ENCODE measurements at regions not wholly inside any gene's neighbourhood (a gene's known extent, or its start where the extent isn't known, plus 50 kb on each side); places are given as distances from the start of the nearest gene placed in this dataset.

DNA sequence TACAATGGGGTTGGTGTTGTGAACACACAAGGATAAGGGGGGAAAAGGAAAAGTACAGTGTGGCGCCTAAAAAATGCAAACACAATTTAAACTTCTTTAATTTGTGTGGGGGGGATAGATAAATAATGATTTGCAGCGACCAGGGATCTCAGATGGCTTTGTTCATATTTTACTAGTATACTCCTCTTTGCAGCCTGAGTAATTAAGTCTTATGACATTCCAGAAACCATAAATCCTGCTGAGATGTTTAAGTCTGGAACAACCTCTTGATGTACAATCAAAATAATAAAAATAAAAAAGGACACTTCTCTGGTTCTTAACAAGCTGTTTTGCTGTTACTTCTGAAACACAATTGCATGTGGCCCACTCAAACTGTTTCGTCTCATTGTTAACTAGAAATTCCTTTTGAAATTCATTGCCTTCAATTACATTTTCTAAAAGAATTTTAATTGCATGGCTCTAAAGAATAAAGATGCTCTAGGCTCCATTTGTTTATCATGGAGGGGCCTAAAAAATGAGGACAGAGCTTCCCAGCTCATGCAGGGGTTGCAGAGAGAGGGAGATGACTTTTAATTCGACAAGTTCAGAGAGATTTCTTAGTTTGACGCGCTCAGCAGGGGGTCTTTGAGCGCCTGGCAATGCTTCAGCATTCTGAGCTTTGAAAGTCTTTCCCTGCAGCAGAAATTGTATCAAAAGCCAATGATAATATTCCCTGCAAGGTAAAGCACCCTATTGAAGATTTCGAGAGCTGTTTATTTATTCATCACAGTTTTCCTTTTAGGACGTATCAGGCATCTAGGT is 892.4 kb upstream of the TENM3 start:
- TF ChIP-seq GATA1 (IDR thresholded peaks at IDR 0.05; ENCODE audit: low read depth, low read length), result no peak
- no peak for TF ChIP-seq POLR2A (IDR thresholded peaks at IDR 0.05; ENCODE audit: low read length)
- no peak for DNase-seq

GRCh38 chr4:181364504-181364903 is 878.7 kb upstream of the TENM3 start:
- no peak for DNase-seq
- TF ChIP-seq POLR2A (IDR thresholded peaks at IDR 0.05; ENCODE audit: low read length) (no peak), GATA1 (IDR thresholded peaks at IDR 0.05; ENCODE audit: low read depth, low read length) (no peak)

DNA sequence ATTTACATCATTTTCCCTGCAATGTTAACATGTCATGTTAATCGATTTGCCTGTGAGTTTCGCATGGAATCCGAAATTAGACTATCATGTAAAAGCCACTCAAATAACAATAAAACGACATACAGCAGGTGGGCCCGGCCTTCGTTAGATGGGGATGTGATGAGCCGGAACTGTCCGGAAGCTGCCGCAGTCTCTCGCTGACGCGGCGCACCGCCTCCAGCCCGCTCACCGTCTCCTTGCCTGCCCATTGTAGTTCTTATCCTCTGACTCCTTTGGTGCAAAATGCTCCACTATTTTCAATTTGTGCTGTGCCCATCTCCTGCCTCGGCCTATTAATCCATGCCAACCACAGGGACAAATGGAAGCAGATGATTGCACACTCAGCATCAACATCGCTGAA is 877.5 kb upstream of the TENM3 start:
- TF ChIP-seq POLR2A (IDR thresholded peaks at IDR 0.05; ENCODE audit: low read length), result no peak
- no peak for TF ChIP-seq GATA1 (IDR thresholded peaks at IDR 0.05; ENCODE audit: low read depth, low read length)
- DNase-seq, result no peak

DNA sequence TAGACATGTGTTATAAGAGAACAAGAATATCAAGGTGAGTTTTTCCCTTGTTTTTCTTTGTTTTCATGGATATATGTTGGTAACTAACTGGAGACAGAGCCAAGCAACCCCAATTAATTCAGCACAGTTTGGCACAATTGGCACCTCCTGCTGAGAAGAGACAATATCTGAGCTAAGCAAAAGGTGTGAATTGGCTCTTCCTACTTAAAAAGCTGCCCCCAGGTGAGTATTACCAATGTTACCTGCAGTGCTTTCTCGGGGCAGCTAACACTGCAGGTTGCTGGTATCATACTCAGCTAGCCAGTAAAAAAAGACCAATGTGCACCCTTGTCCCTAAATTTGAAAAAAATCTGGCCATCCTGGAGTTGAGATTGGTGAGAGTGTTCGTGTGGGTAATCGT is 871.2 kb upstream of the TENM3 start:
- DNase-seq, result no peak
- no peak for TF ChIP-seq POLR2A (IDR thresholded peaks at IDR 0.05; ENCODE audit: low read length)
- no peak for TF ChIP-seq GATA1 (IDR thresholded peaks at IDR 0.05; ENCODE audit: low read depth, low read length)

- no peak for TF ChIP-seq GATA1 (IDR thresholded peaks at IDR 0.05; ENCODE audit: low read depth, low read length)
- TF ChIP-seq POLR2A (IDR thresholded peaks at IDR 0.05; ENCODE audit: low read length), result no peak
- no peak for DNase-seq
These were observed 867.1 kb upstream of the TENM3 start for GRCh38 chr4:181376058-181376457.

GRCh38 chr4:181388061-181388460 is 855.1 kb upstream of the TENM3 start:
- DNase-seq, result no peak
- TF ChIP-seq GATA1 (IDR thresholded peaks at IDR 0.05; ENCODE audit: low read depth, low read length) (no peak), POLR2A (IDR thresholded peaks at IDR 0.05; ENCODE audit: low read length) (no peak)

- TF ChIP-seq GATA1 (IDR thresholded peaks at IDR 0.05; ENCODE audit: low read depth, low read length), result no peak
- no peak for TF ChIP-seq POLR2A (IDR thresholded peaks at IDR 0.05; ENCODE audit: low read length)
- DNase-seq, result no peak
These were observed 826.2 kb upstream of the TENM3 start for GRCh38 chr4:181416966-181417365.

- no peak for DNase-seq
- TF ChIP-seq POLR2A (IDR thresholded peaks at IDR 0.05; ENCODE audit: low read length), result no peak
- no peak for TF ChIP-seq GATA1 (IDR thresholded peaks at IDR 0.05; ENCODE audit: low read depth, low read length)
These were observed 824.7 kb upstream of the TENM3 start for GRCh38 chr4:181418496-181418895.

DNA sequence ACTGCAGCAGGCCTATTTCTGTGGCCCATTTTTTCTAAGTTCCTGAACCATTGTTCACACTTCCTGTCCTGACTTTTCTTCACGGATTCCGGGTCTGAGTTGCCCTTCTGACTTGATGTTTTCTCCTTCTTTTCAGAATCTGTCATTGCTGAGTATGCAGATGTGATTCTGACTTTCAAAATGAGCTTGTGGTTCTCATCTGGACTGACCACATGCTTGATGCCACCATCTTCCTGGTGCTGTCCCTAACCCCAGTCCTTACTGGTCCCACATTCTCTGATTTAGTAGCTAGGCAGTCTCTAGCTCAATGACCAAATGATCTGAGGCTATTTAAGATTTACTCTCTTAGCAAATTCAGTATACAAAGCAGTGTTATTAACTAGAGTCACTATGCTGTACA is 822.3 kb upstream of the TENM3 start:
- DNase-seq, result no peak
- TF ChIP-seq GATA1 (IDR thresholded peaks at IDR 0.05; ENCODE audit: low read depth, low read length) (no peak), POLR2A (IDR thresholded peaks at IDR 0.05; ENCODE audit: low read length) (no peak)

GRCh38 chr4:181424362-181425016 is 818.7 kb upstream of the TENM3 start:
- DNase-seq, result no peak
- no peak for TF ChIP-seq GATA1 (IDR thresholded peaks at IDR 0.05; ENCODE audit: low read depth, low read length)
- no peak for TF ChIP-seq POLR2A (IDR thresholded peaks at IDR 0.05; ENCODE audit: low read length)

DNA sequence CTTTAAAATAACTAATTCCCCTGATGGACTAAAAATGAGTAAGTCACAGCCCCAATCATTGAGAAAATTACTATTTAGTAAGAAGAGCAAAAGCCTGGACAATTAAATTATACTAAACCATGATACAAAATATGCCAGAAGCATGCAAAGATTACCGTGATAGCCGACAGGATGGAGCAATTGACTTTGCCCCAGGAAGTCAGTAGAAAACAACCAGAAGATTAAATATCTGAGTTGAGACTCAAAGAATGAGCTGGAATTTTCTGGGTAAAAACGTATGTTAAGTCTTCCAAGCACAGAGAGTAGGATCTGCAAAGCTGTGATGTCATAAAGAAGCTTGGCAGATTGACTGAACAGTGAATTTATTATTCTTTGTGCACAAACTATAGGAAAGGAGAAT is 816.1 kb upstream of the TENM3 start:
- no peak for DNase-seq
- TF ChIP-seq POLR2A (IDR thresholded peaks at IDR 0.05; ENCODE audit: low read length) (no peak), GATA1 (IDR thresholded peaks at IDR 0.05; ENCODE audit: low read depth, low read length) (no peak)

DNA sequence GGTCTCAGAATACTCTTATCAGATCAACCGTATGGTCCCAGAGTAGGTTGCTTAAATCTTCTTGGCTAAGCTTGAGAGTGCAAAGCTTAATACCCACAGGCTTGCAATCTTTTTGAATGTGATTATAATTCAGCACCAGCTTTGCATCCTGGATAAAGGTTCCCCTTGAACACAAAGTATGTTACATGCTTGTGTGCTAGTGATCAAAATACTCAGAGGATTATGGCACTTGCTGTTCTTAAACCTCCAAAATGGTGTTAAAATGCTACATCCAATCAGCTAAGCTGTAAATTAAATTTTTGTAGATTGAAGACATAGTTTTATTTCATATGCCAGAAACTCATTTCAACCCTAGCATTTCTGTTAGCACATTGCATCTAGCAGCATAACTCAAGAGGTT is 812.2 kb upstream of the TENM3 start:
- TF ChIP-seq POLR2A (IDR thresholded peaks at IDR 0.05; ENCODE audit: low read length), result no peak
- no peak for TF ChIP-seq GATA1 (IDR thresholded peaks at IDR 0.05; ENCODE audit: low read depth, low read length)
- DNase-seq, result no peak

- no peak for TF ChIP-seq POLR2A (IDR thresholded peaks at IDR 0.05; ENCODE audit: low read length)
- TF ChIP-seq GATA1 (IDR thresholded peaks at IDR 0.05; ENCODE audit: low read depth, low read length), result no peak
- DNase-seq, result no peak
These were observed 811.5 kb upstream of the TENM3 start for GRCh38 chr4:181431661-181432060.

DNA sequence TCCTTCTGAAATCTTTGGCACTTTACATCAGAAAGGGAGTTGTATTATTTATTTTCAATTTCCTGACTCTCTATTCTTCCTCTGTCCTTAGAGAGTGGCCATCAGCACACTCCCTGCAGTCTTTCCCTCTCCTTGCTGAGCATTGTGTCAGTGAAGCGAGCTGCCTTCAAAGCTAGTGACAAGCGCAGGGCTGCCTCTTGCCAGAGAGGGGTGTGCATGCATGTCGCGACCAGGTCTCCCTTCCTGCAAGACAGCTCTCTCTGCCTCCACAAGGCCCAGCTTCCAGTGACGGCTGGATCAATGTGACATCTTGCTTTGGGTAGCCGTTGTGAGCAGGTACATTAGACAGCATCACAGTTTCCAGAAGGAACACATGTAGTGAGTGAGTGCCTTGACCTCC is 810.9 kb upstream of the TENM3 start:
- DNase-seq, result no peak
- no peak for TF ChIP-seq POLR2A (IDR thresholded peaks at IDR 0.05; ENCODE audit: low read length)
- no peak for TF ChIP-seq GATA1 (IDR thresholded peaks at IDR 0.05; ENCODE audit: low read depth, low read length)

GRCh38 chr4:181437895-181438294 is 805.3 kb upstream of the TENM3 start:
- DNase-seq, result no peak
- no peak for TF ChIP-seq POLR2A (IDR thresholded peaks at IDR 0.05; ENCODE audit: low read length)
- no peak for TF ChIP-seq GATA1 (IDR thresholded peaks at IDR 0.05; ENCODE audit: low read depth, low read length)

All from erythroblast (primary cell).